Spleen (tissue), 7 donors: ENCODE measurements at regions not wholly inside any gene's neighbourhood (a gene's known extent, or its start where the extent isn't known, plus 50 kb on each side); places are given as distances from the start of the nearest gene placed in this dataset.

Experiments used
- POLR2A ChIP-seq, 3 donors: fragments of 450-650 bp; IDR thresholded peaks; one replicate each; pipeline ENCODE4 v1.5.1; 2017; ENCODE audit warnings: antibody characterized with exemption in 3 of 3, mild to moderate bottlenecking in 1 of 3
- TF ChIP-seq, protein P1 (sequence below), 11 experiments: fragments of 200-600 bp in 7 of 11; fragments of 450-650 bp in 4 of 11; sonication (generic) in 4 of 11; IDR thresholded peaks in 8 of 11; conservative IDR thresholded peaks in 3 of 11; 1 replicate in 7 of 11; 2 replicates in 4 of 11; pipeline versions ENCODE4 v1.4.0 to v1.8.0; 2016 to 2021; ENCODE audit warnings: antibody characterized with exemption in 11 of 11, inconsistent platforms in 4 of 11, mild to moderate bottlenecking in 1 of 11
- donor health status: DM: no; HTN: no; CAD: no; lungs with moderate emphysema.
- donor health status: DM: no; HTN: no; CAD: no.
- donor health status: DM: no; HTN: no; CAD: no.

DNA sequence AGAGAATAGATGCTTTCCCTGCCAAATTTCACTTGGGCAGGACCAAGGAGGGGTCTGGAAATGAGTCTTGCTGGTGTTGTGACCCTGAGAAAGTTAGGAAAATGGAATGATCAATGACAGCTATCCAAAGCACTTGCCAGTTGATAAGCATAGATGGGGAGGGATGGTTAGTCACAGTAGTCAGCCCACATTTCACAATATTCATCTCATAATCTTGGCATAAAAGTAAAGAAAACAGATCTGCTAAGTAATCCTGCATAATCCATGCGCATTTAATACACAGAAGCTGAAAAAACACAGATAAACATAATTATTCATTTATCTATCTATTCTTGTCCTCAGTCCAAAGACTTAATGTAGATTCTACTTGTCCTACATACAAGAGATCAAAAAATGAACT, 184.1 kb downstream of the ZIC4 start:
- TF ChIP-seq, protein P1, sequence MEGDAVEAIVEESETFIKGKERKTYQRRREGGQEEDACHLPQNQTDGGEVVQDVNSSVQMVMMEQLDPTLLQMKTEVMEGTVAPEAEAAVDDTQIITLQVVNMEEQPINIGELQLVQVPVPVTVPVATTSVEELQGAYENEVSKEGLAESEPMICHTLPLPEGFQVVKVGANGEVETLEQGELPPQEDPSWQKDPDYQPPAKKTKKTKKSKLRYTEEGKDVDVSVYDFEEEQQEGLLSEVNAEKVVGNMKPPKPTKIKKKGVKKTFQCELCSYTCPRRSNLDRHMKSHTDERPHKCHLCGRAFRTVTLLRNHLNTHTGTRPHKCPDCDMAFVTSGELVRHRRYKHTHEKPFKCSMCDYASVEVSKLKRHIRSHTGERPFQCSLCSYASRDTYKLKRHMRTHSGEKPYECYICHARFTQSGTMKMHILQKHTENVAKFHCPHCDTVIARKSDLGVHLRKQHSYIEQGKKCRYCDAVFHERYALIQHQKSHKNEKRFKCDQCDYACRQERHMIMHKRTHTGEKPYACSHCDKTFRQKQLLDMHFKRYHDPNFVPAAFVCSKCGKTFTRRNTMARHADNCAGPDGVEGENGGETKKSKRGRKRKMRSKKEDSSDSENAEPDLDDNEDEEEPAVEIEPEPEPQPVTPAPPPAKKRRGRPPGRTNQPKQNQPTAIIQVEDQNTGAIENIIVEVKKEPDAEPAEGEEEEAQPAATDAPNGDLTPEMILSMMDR (IDR thresholded peaks at IDR 0.05 in 8 of 11, conservative IDR thresholded peaks at IDR 0.05 in 3 of 11) = no peak
- TF ChIP-seq POLR2A (IDR thresholded peaks at IDR 0.05) = no peak
